GM18498 (cell line): ENCODE measurements at regions not wholly inside any gene's neighbourhood (a gene's known extent, or its start where the extent isn't known, plus 50 kb on each side); places are given as distances from the start of the nearest gene placed in this dataset.
"Not testable (repeated sequence)": the region's sequence is repeated elsewhere in the genome, so short reads cannot be mapped to it uniquely, and the experiment has no call there.

ENCODE experiments used
- ATAC-seq: cut with Tn5 transposase; IDR thresholded peaks from one replicate; pipeline ENCODE4 v1.9.1; 2021; ENCODE audit warnings: mild to moderate bottlenecking, moderate library complexity; ENCODE audit not compliant: unreplicated experiment

GRCh38 chr3:81823882-81824395 lies 62.5 kb upstream of the GBE1 start:
- peak; percentile 95 for ATAC-seq

GRCh38 chr3:81823086-81823485 lies 61.6 kb upstream of the GBE1 start:
- ATAC-seq = no peak

- peak; percentile 97 for ATAC-seq
Observed at GRCh38 chr3:81816473-81817250, 55.2 kb upstream of the GBE1 start.

- ATAC-seq = not testable (repeated sequence)
Observed at GRCh38 chr3:81812098-81812497, 50.7 kb upstream of the GBE1 start.
